Ishikawa (cell line): ENCODE measurements at regions not wholly inside any gene's neighbourhood (a gene's known extent, or its start where the extent isn't known, plus 50 kb on each side); places are given as distances from the start of the nearest gene placed in this dataset.

Experiments
- CEBPB ChIP-seq: IDR thresholded peaks from 2 replicates; pipeline ENCODE4 v1.6.1; 2012
- CREB1 ChIP-seq: IDR thresholded peaks from 2 replicates; pipeline ENCODE4 v1.6.1; 2012; ENCODE audit warnings: low read depth
- EGR1 ChIP-seq: IDR thresholded peaks from 2 replicates; pipeline ENCODE4 v1.6.1; 2012
- EP300 ChIP-seq: IDR thresholded peaks from 2 replicates; pipeline ENCODE4 v1.6.1; 2012; ENCODE audit warnings: borderline replicate concordance
- FOXM1 ChIP-seq: IDR thresholded peaks from 2 replicates; pipeline ENCODE4 v1.6.1; 2012; ENCODE audit warnings: low read depth, borderline replicate concordance
- NFIC ChIP-seq: IDR thresholded peaks from 2 replicates; pipeline ENCODE4 v1.6.1; 2012
- RAD21 ChIP-seq: IDR thresholded peaks from 2 replicates; pipeline ENCODE4 v1.6.1; 2012; ENCODE audit warnings: low read depth
- TAF1 ChIP-seq: IDR thresholded peaks from 2 replicates; pipeline ENCODE4 v1.6.1; 2012; ENCODE audit warnings: low read depth, mild to moderate bottlenecking
- TCF12 ChIP-seq: IDR thresholded peaks from 2 replicates; pipeline ENCODE4 v1.6.1; 2012; ENCODE audit warnings: low read depth
- TEAD4 ChIP-seq: IDR thresholded peaks from 2 replicates; pipeline ENCODE4 v1.6.1; 2012
- YY1 ChIP-seq: IDR thresholded peaks from 2 replicates; pipeline ENCODE4 v1.6.1; 2012; ENCODE audit warnings: low read depth
- ZBTB7A ChIP-seq: IDR thresholded peaks from 2 replicates; pipeline ENCODE4 v1.6.1; 2012; ENCODE audit warnings: low read depth
- TF ChIP-seq, protein P1 (sequence below): IDR thresholded peaks from 2 replicates; pipeline ENCODE4 v1.6.1; 2012
- TF ChIP-seq, protein P2 (sequence below): IDR thresholded peaks from 2 replicates; pipeline ENCODE4 v1.6.1; 2012; ENCODE audit warnings: low read depth, mild to moderate bottlenecking
- TF ChIP-seq, protein P3 (sequence below): IDR thresholded peaks from 2 replicates; pipeline ENCODE4 v1.6.1; 2012

DNA sequence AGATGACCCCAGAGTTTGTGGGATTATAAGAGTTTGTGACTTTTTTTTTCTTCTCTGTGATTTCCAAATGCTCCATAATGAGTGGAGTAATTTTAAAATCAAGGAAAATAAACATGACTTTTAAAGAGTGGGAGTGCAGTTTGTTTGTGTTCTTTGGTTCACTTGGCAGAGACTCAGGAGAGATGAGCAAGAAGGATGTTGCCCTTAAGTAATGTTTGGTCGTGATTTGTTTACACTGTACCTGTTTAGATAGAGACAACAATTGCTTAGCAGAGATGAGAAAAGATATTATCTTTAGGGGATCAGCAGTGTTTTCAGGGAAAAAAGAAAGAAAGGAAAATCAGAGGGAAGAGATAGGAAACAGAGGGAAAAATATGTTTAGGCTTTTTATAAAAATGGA lies 170.8 kb downstream of the ADSS2 start:
- TF ChIP-seq, protein P1, sequence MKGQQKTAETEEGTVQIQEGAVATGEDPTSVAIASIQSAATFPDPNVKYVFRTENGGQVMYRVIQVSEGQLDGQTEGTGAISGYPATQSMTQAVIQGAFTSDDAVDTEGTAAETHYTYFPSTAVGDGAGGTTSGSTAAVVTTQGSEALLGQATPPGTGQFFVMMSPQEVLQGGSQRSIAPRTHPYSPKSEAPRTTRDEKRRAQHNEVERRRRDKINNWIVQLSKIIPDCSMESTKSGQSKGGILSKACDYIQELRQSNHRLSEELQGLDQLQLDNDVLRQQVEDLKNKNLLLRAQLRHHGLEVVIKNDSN, result no peak
- TF ChIP-seq EP300 (no peak), TEAD4 (no peak), ZBTB7A (no peak), TCF12 (no peak), YY1 (no peak)

DNA sequence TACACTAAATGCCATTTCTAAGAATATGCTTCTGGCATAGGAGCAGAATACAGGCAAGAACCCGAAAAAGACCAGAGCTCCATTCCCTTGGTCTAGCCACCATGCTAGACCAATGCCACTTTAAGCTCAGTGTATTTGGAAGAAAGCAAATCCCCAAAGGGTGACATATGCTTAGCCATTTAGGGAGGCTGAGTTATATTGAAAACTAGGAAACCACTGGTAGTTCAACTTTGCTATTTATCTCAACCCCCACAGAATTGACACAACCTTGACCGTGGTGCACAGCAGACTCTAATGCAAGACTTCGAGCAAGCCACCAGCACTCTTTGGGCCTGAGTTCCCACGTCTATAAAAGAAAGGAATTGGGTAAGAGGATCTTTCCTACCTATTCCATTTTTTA lies 167.9 kb downstream of the ADSS2 start:
- no peak for TF ChIP-seq EGR1
- TF ChIP-seq YY1, result no peak
- TF ChIP-seq CEBPB, result no peak
- no peak for TF ChIP-seq RAD21
- TF ChIP-seq ZBTB7A, result no peak

DNA sequence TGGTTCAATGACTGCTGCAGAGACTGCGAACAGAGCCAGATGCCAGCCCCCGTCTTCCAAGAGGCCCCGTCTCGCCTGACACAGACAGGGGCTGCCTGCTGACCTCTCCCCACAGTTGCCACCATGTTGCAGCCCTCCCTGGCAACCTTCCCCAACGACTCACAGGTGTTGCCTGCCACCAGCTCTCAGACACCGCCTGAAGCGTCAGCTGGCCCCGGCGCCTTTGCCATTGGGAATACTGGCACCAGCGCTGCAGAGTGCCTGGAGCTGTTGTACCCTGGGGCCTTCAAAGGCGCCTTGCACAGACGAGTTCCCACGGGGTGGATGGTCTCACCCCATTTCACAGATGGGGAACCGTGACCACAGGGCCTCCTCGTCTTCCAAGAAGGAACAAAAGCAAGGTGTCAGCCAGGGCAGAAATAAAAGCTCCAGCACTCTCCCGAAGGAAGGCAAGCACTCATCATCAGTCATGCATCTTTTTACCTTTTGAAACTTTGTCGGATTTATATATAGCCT lies 167.0 kb downstream of the ADSS2 start:
- TF ChIP-seq TCF12, result no peak
- no peak for TF ChIP-seq EGR1
- no peak for TF ChIP-seq TEAD4
- TF ChIP-seq ZBTB7A, result no peak
- TF ChIP-seq NFIC, result no peak
- TF ChIP-seq CEBPB, result no peak
- TF ChIP-seq RAD21, result no peak
- no peak for TF ChIP-seq YY1
- no peak for TF ChIP-seq TAF1
- TF ChIP-seq CREB1, result no peak
- TF ChIP-seq EP300, result no peak
- TF ChIP-seq, protein P2, sequence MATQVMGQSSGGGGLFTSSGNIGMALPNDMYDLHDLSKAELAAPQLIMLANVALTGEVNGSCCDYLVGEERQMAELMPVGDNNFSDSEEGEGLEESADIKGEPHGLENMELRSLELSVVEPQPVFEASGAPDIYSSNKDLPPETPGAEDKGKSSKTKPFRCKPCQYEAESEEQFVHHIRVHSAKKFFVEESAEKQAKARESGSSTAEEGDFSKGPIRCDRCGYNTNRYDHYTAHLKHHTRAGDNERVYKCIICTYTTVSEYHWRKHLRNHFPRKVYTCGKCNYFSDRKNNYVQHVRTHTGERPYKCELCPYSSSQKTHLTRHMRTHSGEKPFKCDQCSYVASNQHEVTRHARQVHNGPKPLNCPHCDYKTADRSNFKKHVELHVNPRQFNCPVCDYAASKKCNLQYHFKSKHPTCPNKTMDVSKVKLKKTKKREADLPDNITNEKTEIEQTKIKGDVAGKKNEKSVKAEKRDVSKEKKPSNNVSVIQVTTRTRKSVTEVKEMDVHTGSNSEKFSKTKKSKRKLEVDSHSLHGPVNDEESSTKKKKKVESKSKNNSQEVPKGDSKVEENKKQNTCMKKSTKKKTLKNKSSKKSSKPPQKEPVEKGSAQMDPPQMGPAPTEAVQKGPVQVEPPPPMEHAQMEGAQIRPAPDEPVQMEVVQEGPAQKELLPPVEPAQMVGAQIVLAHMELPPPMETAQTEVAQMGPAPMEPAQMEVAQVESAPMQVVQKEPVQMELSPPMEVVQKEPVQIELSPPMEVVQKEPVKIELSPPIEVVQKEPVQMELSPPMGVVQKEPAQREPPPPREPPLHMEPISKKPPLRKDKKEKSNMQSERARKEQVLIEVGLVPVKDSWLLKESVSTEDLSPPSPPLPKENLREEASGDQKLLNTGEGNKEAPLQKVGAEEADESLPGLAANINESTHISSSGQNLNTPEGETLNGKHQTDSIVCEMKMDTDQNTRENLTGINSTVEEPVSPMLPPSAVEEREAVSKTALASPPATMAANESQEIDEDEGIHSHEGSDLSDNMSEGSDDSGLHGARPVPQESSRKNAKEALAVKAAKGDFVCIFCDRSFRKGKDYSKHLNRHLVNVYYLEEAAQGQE, result no peak
- TF ChIP-seq, protein P3, sequence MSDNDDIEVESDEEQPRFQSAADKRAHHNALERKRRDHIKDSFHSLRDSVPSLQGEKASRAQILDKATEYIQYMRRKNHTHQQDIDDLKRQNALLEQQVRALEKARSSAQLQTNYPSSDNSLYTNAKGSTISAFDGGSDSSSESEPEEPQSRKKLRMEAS, result no peak
- TF ChIP-seq FOXM1, result no peak
- TF ChIP-seq, protein P1, result no peak

DNA sequence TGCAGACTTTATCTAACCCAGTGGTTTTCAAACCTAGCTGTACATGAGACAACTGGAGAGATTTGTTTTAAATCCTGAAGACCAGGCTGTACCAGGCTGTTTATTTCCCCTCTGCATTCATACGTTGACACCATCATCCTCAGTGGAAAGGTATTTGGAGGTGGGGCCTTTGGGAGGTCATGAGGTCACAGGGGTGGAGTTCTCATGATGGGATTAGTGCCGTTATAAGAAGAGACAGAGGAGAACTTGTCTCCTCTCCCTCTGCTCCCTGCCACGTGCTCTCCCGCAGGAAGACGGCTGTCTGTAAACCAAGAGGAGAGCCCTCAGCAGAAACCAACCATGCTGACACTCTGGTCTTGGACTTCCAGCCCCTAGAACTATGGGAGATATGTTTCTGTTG lies 165.4 kb downstream of the ADSS2 start:
- TF ChIP-seq TCF12 (no peak), CREB1 (no peak)

DNA sequence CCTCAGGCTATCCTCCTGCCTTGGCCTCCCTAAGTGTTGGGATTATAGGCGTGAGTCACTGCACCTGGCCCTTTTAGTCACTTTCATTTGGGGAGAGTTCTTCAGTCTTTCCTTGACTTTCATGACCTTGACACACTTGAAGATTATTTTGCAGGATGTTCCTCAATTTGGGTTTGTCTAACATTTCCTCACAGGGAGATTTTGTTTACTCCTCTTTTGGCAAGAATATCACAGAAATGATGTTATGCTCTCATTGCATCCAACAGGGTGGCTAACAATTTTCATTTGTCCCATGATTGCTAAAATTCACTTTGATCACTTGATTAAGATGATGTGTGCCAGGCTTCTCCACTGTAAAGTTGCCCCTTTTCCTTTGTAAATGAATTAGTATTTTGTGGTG lies 164.0 kb downstream of the ADSS2 start:
- TF ChIP-seq, protein P3, result no peak
- no peak for TF ChIP-seq YY1
- TF ChIP-seq FOXM1, result no peak
- TF ChIP-seq, protein P2, result no peak
- no peak for TF ChIP-seq TCF12
- TF ChIP-seq NFIC, result no peak
- TF ChIP-seq EP300, result no peak
- TF ChIP-seq CEBPB, result no peak

DNA sequence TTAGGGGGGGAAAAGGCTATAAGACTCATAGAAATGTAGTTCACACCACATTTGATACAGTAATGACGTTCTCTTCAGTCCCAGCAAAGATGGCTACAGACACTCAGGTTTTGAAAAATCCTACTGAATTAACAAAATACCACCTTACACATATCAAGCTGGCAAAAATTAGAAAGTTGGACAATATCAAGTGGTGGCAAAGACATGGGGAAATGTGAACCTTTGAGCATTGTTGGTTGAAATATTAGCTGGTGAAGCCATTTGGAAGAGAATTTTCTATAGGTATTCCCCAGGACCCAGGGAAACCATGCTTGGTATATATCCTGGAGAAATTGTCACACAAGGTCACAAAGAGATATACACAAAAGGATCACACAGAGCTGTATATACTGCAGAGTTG lies 163.0 kb downstream of the ADSS2 start:
- TF ChIP-seq CEBPB (no peak), YY1 (no peak), TAF1 (no peak), NFIC (no peak), EP300 (no peak), ZBTB7A (no peak), EGR1 (no peak), TCF12 (no peak), FOXM1 (no peak), CREB1 (no peak), RAD21 (no peak), TEAD4 (no peak)
- TF ChIP-seq, protein P1, result no peak
- TF ChIP-seq, protein P3, result no peak
- TF ChIP-seq, protein P2, result no peak
